ENCODE measurements at regions not wholly inside any gene's neighbourhood (a gene's known extent, or its start where the extent isn't known, plus 50 kb on each side); places are given as distances from the start of the nearest gene placed in this dataset.
"Not testable (repeated sequence)": the region's sequence is repeated elsewhere in the genome, so short reads cannot be mapped to it uniquely, and the experiment has no call there.

DNA sequence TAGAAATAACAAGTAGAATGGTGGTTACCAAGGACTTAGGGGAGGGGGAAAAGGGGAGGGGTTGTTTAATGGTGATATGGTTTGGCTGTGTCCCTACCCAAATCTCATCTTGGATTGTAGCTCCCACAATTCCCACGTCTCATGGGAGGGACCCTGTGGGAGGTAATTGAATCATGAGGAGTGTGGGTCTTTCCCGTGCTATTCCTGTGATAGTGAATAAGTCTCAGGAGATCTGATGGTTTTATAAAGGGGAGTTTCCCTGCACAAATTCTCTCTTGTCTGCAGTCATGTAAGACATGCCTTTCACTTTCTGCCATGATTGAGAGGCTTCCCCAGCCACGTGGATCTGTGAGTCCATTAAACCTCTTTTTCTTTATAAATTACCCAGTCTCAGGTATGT, 102.9 kb upstream of the PIAS1 start:
- TF ChIP-seq REST (IDR thresholded peaks at IDR 0.05; ENCODE audit: insufficient read depth in 1 of 2, low read depth in 2 of 2, low read length in 1 of 2), result not testable (repeated sequence)
- TF ChIP-seq, protein P1, sequence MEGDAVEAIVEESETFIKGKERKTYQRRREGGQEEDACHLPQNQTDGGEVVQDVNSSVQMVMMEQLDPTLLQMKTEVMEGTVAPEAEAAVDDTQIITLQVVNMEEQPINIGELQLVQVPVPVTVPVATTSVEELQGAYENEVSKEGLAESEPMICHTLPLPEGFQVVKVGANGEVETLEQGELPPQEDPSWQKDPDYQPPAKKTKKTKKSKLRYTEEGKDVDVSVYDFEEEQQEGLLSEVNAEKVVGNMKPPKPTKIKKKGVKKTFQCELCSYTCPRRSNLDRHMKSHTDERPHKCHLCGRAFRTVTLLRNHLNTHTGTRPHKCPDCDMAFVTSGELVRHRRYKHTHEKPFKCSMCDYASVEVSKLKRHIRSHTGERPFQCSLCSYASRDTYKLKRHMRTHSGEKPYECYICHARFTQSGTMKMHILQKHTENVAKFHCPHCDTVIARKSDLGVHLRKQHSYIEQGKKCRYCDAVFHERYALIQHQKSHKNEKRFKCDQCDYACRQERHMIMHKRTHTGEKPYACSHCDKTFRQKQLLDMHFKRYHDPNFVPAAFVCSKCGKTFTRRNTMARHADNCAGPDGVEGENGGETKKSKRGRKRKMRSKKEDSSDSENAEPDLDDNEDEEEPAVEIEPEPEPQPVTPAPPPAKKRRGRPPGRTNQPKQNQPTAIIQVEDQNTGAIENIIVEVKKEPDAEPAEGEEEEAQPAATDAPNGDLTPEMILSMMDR (IDR thresholded peaks at IDR 0.05), result not testable (repeated sequence)

Measured in Panc1 (cell line).